K562 (cell line): ENCODE measurements at regions not wholly inside any gene's neighbourhood (a gene's known extent, or its start where the extent isn't known, plus 50 kb on each side); places are given as distances from the start of the nearest gene placed in this dataset.

Source experiments
- CBFB ChIP-seq: sonication (generic); formaldehyde crosslinking; IDR thresholded peaks from 2 replicates; pipeline ENCODE4 v1.4.0; 2020; ENCODE audit warnings: mild to moderate bottlenecking, missing genetic modification reagents
- CBX3 ChIP-seq, 2 experiments: IDR thresholded peaks; 1 replicate in 1 of 2; 2 replicates in 1 of 2; pipeline ENCODE4 v1.6.1; 2012; ENCODE audit warnings: inconsistent platforms in 2 of 2, low read length in 2 of 2, borderline replicate concordance in 1 of 2, control low read depth in 1 of 2
- CTCF ChIP-seq, 3 experiments: IDR thresholded peaks in 2 of 3; conservative IDR thresholded peaks in 1 of 3; 2 replicates each; pipeline ENCODE4 v1.5.1; 2011 to 2012; ENCODE audit warnings: low read length in 3 of 3, mild to moderate bottlenecking in 3 of 3, control low read depth in 2 of 3, improper control_type of control experiment in 1 of 3, inconsistent platforms in 1 of 3, low read depth in 1 of 3, mixed read lengths in 1 of 3, moderate library complexity in 1 of 3; ENCODE audit not compliant: insufficient read depth in 2 of 3
- KAT7 ChIP-seq: sonication (generic); formaldehyde crosslinking; IDR thresholded peaks from 2 replicates; pipeline ENCODE4 v1.8.0; 2022; ENCODE audit warnings: missing genetic modification reagents, mild to moderate bottlenecking, borderline replicate concordance
- MTF1 ChIP-seq: fragments of 250-450 bp; sonication (Bioruptor Pico); IDR thresholded peaks from 2 replicates; pipeline ENCODE4 v1.9.0; 2021; ENCODE audit warnings: moderate library complexity, mild to moderate bottlenecking, inconsistent platforms, borderline replicate concordance
- NCOA1 ChIP-seq: fragments of 450-650 bp; IDR thresholded peaks from 2 replicates; pipeline ENCODE4 v1.6.1; 2016; ENCODE audit warnings: low read depth
- POLR2A ChIP-seq: fragments of 450-650 bp; conservative IDR thresholded peaks from 2 replicates; pipeline ENCODE4 v1.6.1; 2016
- RNF2 ChIP-seq: sonication (generic); IDR thresholded peaks from 2 replicates; pipeline ENCODE4 v1.6.1; 2016
- SRF ChIP-seq, 2 experiments: fragments of 250-450, 450-650 bp in 1 of 2; sonication (Bioruptor Pico) in 1 of 2; sonication (generic) in 1 of 2; formaldehyde crosslinking; IDR thresholded peaks; 2 replicates each; pipeline versions ENCODE4 v1.5.0 to v1.5.1; 2020 to 2022; ENCODE audit warnings: mild to moderate bottlenecking in 1 of 2, missing genetic modification reagents in 1 of 2
- UBTF ChIP-seq, 2 experiments: IDR thresholded peaks; 2 replicates each; pipeline ENCODE4 v1.6.1; 2012; ENCODE audit warnings: improper control_type of control experiment in 2 of 2, low read depth in 2 of 2, low read length in 2 of 2, borderline replicate concordance in 1 of 2
- ZNF239 ChIP-seq: fragments of 250-450 bp; sonication (Bioruptor Pico); IDR thresholded peaks from 2 replicates; pipeline ENCODE4 v1.4.0; 2020; ENCODE audit warnings: mild to moderate bottlenecking
- ZNF707 ChIP-seq: fragments of 250-450 bp; sonication (Bioruptor Pico); conservative IDR thresholded peaks from 2 replicates; pipeline ENCODE4 v1.8.0; 2022; ENCODE audit warnings: inconsistent platforms, mild to moderate bottlenecking, moderate library complexity

GRCh38 chr3:29100292-29100691 lies 180.6 kb upstream of the RBMS3 start:
- TF ChIP-seq CTCF (IDR thresholded peaks at IDR 0.05 in 2 of 3, conservative IDR thresholded peaks at IDR 0.05 in 1 of 3; ENCODE audit: insufficient read depth in 2 of 3, low read depth in 1 of 3, low read length in 3 of 3) (no peak), MTF1 (CRISPR knock-in tag) (no peak), KAT7 (CRISPR knock-in tag) (no peak), CBX3 (IDR thresholded peaks at IDR 0.05; ENCODE audit: borderline replicate concordance in 1 of 2, low read length in 2 of 2) (no peak), NCOA1 (no peak), RNF2 (no peak), UBTF (IDR thresholded peaks at IDR 0.05; ENCODE audit: borderline replicate concordance in 1 of 2, low read depth in 2 of 2, low read length in 2 of 2) (no peak), ZNF707 (CRISPR knock-in tag) (no peak), CBFB (no peak), ZNF239 (no peak), POLR2A (no peak), SRF (CRISPR knock-in tag; IDR thresholded peaks at IDR 0.05) (no peak)
